Neural cell (in vitro differentiated cells): ENCODE measurements at regions not wholly inside any gene's neighbourhood (a gene's known extent, or its start where the extent isn't known, plus 50 kb on each side); places are given as distances from the start of the nearest gene placed in this dataset.

Source experiments
- CTCF ChIP-seq: fragments of 450-650 bp; IDR thresholded peaks from 2 replicates; pipeline ENCODE4 v1.5.1; 2014; ENCODE audit warnings: antibody characterized with exemption, mild to moderate bottlenecking, moderate library complexity; ENCODE audit not compliant: poor library complexity, severe bottlenecking
- EP300 ChIP-seq: fragments of 450-650 bp; conservative IDR thresholded peaks from 2 replicates; pipeline ENCODE4 v1.6.1; 2014; ENCODE audit warnings: antibody characterized with exemption, mild to moderate bottlenecking, moderate library complexity; ENCODE audit not compliant: poor library complexity, severe bottlenecking
- EZH2 ChIP-seq: fragments of 200-600, 300-800 bp; shearing (Covaris generic), sonication (generic); IDR thresholded peaks from 2 replicates; pipeline ENCODE4 v1.6.1; 2014; ENCODE audit warnings: antibody characterized with exemption, low read length, borderline replicate concordance, mild to moderate bottlenecking; ENCODE audit not compliant: insufficient read depth, poor library complexity, severe bottlenecking
- POLR2AphosphoS5 ChIP-seq: IDR thresholded peaks from 2 replicates; pipeline ENCODE4 v1.6.1; 2012
- REST ChIP-seq: IDR thresholded peaks from 2 replicates; pipeline ENCODE4 v1.6.1; 2012; ENCODE audit warnings: borderline replicate concordance
- SMC3 ChIP-seq: fragments of 450-650 bp; conservative IDR thresholded peaks from 2 replicates; pipeline ENCODE4 v1.6.1; 2014; ENCODE audit warnings: antibody characterized with exemption, mild to moderate bottlenecking, moderate library complexity; ENCODE audit not compliant: poor library complexity

GRCh38 chr5:57559110-57559635, 76.6 kb upstream of the ACTBL2 start:
- TF ChIP-seq EZH2, result no peak
- TF ChIP-seq EP300, result no peak
- TF ChIP-seq CTCF, result no peak
- no peak for TF ChIP-seq REST
- no peak for TF ChIP-seq POLR2AphosphoS5
- no peak for TF ChIP-seq SMC3
